GM19467 (cell line): ENCODE measurements at regions not wholly inside any gene's neighbourhood (a gene's known extent, or its start where the extent isn't known, plus 50 kb on each side); places are given as distances from the start of the nearest gene placed in this dataset.
"Not testable (repeated sequence)": the region's sequence is repeated elsewhere in the genome, so short reads cannot be mapped to it uniquely, and the experiment has no call there.

ENCODE experiments used
- ATAC-seq: cut with Tn5 transposase; IDR thresholded peaks from one replicate; pipeline ENCODE4 v1.9.1; 2021; ENCODE audit warnings: mild to moderate bottlenecking, moderate library complexity; ENCODE audit not compliant: unreplicated experiment

GRCh38 chr2:128593518-128593878 lies 274.8 kb upstream of the HS6ST1 start:
- ATAC-seq: no peak

- ATAC-seq: no peak
Observed at GRCh38 chr2:128593879-128594650, 275.4 kb upstream of the HS6ST1 start.

- no peak for ATAC-seq
Observed at GRCh38 chr2:128594651-128594910, 275.9 kb upstream of the HS6ST1 start.

GRCh38 chr2:128594953-128595677 lies 276.4 kb upstream of the HS6ST1 start:
- ATAC-seq: no peak

- no peak for ATAC-seq
Observed at GRCh38 chr2:128595763-128596395, 277.2 kb upstream of the HS6ST1 start.

- no peak for ATAC-seq
Observed at GRCh38 chr2:128596396-128597120, 277.9 kb upstream of the HS6ST1 start.

GRCh38 chr2:128597121-128597762 lies 278.6 kb upstream of the HS6ST1 start:
- no peak for ATAC-seq

- not testable (repeated sequence) for ATAC-seq
Observed at GRCh38 chr2:128598260-128598659, 279.6 kb upstream of the HS6ST1 start.

GRCh38 chr2:128598862-128599441 lies 280.3 kb upstream of the HS6ST1 start:
- no peak for ATAC-seq

- no peak for ATAC-seq
Observed at GRCh38 chr2:128599700-128600099, 281.0 kb upstream of the HS6ST1 start.

GRCh38 chr2:128600581-128601297 lies 282.1 kb upstream of the HS6ST1 start:
- ATAC-seq: no peak

- ATAC-seq: no peak
Observed at GRCh38 chr2:128601298-128602037, 282.8 kb upstream of the HS6ST1 start.

GRCh38 chr2:128602038-128602698 lies 283.5 kb upstream of the HS6ST1 start:
- ATAC-seq: no peak

- ATAC-seq: no peak
Observed at GRCh38 chr2:128602699-128603101, 284.0 kb upstream of the HS6ST1 start.

- no peak for ATAC-seq
Observed at GRCh38 chr2:128603411-128603924, 284.8 kb upstream of the HS6ST1 start.

GRCh38 chr2:128604045-128604444 lies 285.4 kb upstream of the HS6ST1 start:
- ATAC-seq: no peak

- not testable (repeated sequence) for ATAC-seq
Observed at GRCh38 chr2:128604581-128604980, 285.9 kb upstream of the HS6ST1 start.

GRCh38 chr2:128605421-128605820 lies 286.8 kb upstream of the HS6ST1 start:
- ATAC-seq: no peak

GRCh38 chr2:128605931-128606330 lies 287.3 kb upstream of the HS6ST1 start:
- ATAC-seq: no peak
